GM12873 (cell line): ENCODE measurements at regions not wholly inside any gene's neighbourhood (a gene's known extent, or its start where the extent isn't known, plus 50 kb on each side); places are given as distances from the start of the nearest gene placed in this dataset.

Experiments used
- TF ChIP-seq, protein P1 (sequence below): IDR thresholded peaks from 2 replicates; pipeline ENCODE4 v1.5.1; 2012; ENCODE audit warnings: low read depth, mild to moderate bottlenecking, moderate library complexity, low read length, control low read depth; ENCODE audit not compliant: insufficient read depth; ENCODE audit errors: missing control alignments

DNA sequence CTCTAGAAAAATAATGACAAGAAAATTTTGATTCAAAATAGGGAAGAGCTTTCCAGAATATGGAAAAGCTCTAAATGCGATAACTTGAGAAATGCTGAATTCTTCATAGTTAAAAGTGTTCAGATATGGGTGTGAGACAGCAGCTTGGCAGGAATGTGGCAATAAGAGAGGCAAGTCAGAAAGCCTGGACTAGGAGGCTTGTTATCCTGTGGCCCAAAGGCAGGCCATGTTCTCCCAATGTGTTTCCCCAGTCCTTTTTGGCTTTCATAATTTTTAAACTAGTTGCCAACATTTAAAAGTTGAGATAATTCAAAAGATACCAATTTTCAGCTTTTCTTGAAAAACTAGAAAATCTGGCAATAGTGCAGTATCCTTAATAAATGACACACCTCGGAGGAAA lies 366.3 kb upstream of the FANCL start:
- TF ChIP-seq, protein P1, sequence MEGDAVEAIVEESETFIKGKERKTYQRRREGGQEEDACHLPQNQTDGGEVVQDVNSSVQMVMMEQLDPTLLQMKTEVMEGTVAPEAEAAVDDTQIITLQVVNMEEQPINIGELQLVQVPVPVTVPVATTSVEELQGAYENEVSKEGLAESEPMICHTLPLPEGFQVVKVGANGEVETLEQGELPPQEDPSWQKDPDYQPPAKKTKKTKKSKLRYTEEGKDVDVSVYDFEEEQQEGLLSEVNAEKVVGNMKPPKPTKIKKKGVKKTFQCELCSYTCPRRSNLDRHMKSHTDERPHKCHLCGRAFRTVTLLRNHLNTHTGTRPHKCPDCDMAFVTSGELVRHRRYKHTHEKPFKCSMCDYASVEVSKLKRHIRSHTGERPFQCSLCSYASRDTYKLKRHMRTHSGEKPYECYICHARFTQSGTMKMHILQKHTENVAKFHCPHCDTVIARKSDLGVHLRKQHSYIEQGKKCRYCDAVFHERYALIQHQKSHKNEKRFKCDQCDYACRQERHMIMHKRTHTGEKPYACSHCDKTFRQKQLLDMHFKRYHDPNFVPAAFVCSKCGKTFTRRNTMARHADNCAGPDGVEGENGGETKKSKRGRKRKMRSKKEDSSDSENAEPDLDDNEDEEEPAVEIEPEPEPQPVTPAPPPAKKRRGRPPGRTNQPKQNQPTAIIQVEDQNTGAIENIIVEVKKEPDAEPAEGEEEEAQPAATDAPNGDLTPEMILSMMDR, result no peak

DNA sequence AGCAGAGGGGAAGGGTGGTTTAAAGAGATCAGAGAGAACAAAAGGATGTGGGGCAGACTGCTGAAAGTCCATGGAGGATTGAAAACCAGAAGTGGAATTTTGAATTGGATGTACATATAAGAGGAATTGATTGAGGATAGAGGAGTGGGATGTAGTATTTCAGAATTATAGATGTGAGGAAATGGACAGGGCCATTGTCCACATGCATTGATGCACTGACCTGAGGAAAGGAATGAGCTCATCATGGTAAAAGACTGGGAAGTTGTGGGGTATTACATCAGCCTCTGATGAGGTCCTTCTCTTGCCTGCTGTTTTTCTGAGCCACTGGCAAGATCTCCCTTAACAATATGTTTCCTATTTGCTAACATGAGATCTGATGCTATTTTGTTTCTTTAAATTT lies 365.7 kb upstream of the FANCL start:
- TF ChIP-seq, protein P1, result no peak

DNA sequence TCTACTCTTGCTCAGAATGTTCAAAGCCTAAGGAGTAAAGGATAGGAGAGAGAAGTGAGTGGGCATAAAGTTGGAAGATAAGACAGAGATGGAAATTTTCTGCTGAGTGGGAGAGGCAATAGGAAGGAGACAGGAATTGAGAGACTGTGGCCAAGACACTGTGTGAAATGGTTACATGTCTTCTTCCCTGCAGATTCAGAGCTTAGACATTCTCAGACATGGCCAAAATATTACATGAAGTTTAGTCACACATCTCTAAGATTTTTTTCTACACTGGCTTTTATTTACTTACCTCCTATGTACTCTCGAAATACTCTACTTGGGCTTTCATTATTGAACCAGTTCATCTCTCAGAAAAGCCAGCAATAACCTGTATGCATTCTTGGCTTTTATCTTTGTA lies 363.0 kb upstream of the FANCL start:
- TF ChIP-seq, protein P1, result no peak

DNA sequence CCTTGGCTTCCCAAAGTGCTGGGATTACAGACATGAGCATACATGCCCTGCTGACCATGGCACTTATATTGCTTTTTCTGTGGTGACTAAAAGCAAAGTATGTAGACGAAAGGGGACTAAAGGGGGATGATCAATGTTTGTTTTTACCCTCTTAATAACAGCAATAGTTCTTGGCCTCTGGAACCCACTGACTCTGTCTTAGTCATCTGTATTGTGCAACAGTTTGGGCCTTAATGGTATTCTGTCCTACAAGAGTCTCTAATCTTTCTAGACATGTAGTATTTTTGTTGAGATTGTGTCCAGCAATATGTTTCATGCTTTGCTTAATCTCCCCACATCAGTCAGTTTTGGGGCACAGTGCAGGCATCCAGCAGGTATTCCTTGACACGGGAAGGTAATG lies 359.9 kb upstream of the FANCL start:
- TF ChIP-seq, protein P1, result no peak

DNA sequence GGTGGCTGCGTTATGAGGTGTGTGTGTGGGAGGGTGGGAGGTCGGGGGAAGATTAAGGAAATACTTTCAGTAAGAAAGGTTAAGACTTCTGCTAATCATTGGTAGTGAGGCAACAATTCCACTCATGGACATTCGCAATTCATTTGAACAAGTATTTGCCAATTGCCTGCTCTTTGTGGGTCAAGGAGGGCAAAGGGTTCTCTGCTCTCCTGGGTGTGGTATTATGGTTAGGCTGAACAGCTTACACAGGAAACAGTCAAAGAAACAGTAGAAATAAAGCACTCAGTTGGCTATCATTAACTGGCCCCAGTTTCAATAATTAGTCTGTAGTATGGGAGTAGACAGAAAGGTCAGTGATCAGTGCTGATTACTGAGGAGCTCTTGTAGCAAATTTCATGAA lies 357.0 kb upstream of the FANCL start:
- TF ChIP-seq, protein P1, result no peak

DNA sequence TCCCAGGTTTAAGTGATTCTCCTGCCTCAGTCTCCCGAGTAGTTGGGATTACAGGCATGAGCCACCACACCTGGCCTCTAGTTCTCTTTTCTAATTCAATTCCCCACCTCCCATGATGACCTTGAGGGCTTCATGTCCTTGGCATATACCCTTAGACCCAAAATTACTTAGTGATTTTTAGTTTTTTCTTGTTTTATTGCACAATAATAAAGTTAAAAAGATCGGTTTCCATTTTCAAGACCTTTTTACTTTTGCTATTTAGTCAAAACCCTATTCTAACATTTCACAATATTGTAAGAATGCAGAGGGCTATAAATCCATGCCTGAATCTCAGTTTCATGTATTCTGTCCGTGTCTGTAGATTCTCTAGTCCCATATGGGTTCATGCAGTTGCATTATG lies 354.6 kb upstream of the FANCL start:
- TF ChIP-seq, protein P1, result no peak

DNA sequence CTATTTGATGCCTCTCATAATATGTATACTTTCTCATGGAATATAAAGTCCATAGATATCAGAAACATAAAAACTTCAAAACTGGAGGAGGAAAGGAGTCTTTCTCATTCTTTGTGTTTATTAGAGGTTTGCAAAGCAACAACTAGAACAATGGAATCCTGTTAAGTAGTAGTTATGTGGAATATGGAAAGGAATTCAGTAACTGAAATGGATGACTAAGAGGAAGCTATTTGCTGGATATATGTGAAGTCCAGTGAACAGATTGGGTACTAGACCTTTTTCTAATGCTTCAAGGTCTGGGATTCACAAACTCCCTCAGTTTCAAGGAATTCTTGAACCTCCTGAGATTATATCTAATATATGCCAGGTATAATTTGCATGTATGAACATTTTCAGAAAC lies 353.6 kb upstream of the FANCL start:
- TF ChIP-seq, protein P1, result no peak
